Embryonic facial prominence (tissue), 1 donor: ENCODE measurements at regions not wholly inside any gene's neighbourhood (a gene's known extent, or its start where the extent isn't known, plus 50 kb on each side); places are given as distances from the start of the nearest gene placed in this dataset.

Experiments
- DNase-seq: peaks from one replicate; pipeline ENCODE4 v3.0.0-alpha.2; 2016; ENCODE audit errors: extremely low spot score

DNA sequence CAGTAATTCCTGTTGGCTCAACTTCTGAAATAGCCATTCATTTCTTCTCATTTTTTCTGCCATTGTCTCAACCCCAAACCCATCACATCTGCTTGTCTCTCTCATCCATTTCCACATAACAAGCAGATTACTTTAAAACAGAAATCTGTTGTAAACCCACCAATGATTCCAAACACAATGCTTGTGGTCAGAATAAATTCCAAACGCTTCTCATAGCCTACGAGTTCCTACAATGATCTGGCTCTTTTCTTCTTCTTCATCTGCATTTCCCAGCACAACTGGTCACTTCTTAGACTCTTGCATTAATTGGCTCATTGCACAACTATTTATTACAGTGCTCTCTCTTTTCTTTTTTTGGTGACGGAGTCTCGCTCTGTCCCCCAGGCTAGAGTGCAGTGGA lies 364.1 kb downstream of the GATA3 start:
- no peak for DNase-seq

DNA sequence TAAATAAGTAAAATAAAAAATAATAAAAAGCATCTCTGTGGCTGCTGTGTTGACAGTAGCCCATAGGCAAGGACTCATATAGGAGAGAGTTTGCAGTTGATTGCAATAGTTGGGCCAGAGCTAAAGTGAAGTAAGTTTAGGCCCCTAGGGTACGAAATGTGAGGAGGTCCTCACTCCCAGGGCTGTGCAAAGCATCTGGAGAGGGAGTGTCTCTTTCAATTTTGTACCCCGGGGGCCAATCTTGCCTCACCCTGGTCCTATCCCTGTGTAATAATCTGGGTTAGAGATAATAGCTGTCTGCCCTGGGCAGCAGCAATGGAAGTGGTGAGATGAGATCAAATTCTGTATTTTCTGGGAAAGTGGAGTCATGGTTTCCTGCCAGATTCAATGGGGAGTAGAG lies 365.7 kb downstream of the GATA3 start:
- DNase-seq = no peak

DNA sequence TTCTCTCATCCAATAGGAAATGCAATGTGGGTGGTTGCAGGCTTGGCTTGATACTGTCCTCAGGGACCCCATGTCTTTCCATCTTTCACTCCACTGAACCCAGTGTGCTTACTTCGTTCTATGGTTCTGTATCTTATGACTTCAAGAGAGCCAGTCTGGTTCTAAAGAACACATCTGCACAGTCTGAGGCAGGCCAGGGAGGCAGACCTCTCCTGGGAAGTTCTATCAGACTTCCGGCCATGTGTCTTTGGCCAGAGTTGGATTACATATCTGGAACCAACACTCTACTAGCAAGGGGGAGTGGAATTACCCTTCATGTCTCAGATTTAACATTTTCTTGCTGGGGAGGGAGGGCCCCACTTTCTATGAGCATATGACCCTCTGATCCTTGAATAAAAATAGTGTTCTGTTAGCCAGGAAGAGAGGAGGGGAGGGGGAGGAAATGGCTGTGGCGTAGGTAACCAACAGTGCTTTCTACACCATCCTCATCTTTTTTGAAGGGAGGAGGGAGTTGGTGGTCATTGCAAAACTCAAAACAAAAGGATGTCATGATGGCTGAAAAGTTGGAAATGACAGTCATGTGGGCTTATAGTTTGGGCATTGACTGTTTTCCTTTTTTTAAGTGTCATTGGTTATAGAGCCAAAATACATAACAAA lies 370.2 kb downstream of the GATA3 start:
- no peak for DNase-seq

DNA sequence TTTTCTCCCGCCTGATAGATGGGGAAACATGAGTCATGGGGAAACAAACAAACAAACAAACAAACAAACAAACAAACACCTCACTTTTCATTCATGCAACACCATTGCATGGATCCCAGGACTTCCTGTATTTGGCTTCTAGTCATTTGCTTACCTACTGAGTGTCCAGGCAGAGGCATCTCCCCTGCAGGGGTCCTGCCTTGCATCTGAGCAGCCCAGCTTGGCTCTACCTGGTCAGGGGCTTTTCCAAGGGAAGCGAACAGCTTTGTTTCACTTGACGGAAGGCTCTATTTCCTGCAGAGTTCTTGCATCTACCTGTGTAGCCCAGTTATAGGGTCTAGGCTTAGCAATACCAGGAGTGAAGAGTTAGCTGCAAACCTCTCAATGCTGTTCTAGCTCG lies 374.2 kb downstream of the GATA3 start:
- DNase-seq = no peak

DNA sequence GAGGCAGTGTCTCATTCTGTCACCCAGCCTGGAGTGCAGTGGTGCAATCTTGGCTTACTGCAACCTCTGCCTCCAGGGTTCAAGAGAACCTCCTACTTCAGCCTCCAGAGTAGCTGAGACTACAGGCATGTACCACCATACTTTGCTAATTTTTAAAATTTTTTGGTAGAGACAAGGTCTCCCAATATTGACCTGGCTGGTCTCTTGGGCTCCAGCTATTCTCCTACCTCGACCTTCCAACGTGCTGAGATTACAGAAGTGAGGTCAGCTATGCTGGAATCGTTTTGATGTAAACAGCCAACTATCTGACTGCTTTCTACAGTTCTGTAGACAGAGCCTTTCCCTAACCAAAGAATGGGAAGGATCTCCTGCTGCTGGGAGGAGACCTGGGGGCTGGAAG lies 375.8 kb downstream of the GATA3 start:
- DNase-seq = no peak

DNA sequence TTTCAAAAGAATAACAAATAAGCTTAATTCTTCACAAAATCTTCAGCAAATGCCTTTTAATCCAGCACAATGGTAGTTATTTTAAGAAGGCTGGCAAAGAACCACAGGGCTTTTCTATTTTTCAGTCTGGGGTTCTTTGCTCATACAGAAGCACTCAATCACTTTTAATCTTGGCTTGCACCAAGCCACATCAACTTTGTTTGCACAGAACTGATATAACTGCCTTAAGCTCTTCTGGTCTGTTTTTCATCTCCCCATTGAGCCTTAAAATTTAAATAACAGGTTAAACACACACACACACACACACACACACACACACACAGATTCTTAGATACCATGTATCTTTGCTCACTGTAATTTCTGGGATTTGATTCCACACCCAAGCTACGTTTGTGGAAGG lies 377.0 kb downstream of the GATA3 start:
- no peak for DNase-seq

DNA sequence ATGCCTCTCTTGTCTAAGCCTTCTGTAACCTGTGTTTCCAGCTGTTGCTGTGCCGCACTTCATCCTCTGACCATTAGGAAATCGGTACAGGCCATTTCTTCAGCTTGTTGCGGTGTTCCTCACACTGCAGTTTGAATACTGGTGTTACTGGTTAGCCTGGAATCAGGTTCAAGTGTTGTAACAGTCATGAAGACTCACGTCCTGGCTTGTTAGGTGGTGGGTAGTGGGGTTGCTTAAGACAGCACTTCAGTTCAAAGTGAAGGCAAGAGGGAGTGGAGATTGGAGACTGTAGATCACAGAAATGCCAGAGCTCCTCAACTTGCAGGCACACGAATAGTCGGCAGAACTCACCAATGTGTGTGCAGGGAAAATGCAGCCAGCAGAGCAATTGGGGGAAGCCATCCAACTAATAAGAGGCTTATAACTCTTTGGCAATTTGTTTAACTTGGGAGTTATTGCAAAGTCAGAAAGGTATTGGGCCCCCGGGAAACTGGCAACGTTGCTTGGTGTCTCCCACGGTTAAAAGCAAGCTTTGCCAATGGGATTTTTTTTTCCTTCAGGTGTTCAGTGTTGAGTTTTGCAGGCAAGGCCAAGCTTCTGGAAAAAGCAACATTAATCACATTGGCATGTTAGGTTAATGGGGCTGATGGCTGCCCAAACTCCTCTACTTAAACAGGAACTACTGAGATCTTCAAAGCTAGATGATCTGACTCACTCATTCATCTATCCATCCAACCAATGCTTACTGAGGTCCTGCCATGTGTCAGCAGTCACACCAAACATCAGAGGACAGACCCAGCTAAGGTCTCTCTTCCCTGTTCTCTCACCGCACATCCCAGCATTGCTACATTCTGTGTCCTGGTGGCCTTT lies 380.9 kb downstream of the GATA3 start:
- no peak for DNase-seq

DNA sequence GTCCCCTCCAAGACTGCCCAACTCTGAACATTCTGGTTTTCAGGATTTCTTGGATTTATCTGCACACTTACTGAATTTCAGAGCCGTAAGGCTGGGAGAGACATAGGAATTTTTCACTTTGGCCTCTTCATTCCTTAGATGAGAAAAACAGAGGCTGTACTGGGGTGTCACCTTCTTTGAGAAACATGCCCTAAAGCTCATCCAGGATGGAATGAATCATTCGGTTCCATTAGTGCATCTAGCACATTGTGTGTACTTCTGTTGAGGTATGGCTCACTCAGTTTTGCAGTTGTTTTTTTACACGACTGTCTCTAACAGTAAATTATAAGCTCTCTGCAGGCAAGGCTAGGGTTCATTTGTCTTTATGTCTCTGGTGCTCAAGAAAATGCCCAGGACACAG lies 383.4 kb downstream of the GATA3 start:
- DNase-seq = no peak

DNA sequence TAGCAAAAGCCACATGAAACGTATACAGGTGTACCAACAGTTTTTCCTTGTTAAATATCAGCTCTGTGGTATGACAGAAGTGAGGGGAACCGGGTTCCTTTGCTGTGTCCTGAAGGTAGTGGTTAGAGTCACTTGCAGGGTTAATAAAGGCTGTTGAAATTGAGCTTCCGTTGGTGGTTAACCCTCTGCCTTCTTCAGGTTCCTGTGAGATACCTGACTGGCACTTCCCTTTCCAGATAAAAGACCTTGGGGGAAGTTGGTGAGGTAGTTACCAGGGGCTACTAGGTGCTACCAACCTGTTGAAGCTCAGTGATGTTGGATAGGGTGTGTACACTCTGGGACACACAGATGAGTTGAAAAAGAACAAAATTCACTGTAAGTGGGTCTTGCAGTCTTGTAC lies 384.1 kb downstream of the GATA3 start:
- DNase-seq = no peak

DNA sequence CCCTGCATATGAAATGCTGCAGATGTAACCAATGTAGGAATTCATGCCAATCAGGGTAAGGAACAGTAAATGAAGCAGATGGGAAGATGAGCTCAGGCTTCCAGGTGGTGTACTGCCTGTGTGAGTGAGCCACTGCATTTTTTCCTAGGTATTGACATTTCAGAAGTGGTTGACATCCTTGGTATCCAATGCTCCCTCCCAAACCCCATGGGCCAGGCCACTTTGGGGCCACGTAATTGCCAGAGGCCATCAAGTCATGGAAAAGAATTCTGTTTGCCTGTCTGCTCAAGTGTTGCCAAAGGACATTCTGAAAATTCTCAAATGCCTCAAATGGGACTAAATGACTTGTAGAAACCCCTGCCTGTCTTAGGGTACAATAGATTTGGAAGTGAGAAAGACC lies 384.6 kb downstream of the GATA3 start:
- no peak for DNase-seq

DNA sequence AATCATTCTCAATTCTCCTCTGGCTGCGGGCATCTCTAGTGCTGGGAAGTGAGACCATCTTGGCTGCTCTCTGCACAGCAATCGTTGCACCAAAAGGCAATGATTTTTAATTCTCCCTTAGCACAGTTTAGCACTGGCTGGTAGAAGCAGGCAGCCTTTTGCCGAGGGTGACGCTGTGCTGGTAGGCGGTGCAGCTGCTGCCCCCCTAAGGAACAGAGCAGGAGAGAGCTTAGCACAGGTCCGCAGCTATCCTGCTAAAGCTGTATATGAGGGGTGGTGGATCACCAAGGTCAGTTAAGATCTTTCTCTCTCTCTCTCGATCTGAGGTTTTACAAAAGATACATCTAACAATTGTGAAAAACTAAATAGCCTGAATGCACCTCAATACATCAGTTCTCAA lies 390.1 kb downstream of the GATA3 start:
- DNase-seq = no peak

DNA sequence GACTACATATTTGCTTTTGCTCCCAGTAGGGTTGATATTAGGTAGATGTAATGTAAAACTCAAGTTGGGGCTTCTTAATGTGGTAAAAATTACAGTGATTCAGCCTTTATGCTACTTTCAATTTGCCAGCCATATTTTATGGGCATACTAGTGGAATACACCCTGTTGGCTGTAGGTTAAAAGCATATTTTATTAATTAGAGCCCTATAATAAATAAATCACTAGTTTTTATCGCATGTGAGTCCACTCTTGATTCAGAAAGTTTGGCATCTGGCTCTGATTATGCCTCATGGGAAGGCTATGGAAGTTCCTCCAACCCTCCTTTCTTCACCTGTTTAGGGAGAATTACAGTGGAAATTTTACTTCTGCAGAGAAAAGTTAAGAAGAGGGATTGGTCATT lies 390.9 kb downstream of the GATA3 start:
- no peak for DNase-seq

DNA sequence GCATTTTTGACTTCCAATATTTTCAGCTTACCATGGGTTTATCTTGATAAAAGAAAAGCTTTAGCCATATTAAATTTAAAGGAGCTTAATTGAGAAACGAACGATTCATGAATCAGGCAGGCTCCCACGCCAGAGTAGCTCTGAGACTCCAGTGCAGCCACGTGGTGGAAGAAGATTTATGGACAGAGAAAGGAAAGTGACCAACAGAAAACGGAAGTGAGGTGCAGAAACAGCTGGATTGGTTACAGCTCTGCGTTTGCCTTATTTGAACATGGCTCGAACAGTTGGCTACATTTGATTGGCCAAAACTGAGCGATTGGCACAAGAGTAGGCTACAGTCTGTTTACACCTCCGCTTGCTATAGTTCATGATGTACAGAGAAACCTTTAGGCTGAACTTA lies 395.4 kb downstream of the GATA3 start:
- DNase-seq = no peak

DNA sequence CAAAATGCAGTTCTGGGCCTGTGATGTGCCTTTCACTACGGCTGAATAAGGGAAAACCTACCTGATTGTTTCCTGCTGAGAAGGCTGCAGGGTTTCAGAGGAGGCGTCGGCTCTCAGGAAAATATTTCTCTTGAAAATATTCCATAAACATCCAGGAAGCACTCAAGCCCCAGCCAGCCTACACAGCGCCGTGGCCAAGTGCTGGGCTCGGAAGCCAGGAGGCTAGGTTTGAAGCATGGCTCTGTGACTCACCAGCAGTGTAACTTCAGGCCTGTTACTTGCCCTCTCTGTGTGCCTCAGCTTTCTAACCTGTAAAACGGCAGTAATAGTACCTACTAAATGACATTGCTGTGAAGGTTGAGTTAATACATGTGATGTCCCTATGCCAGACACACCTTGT lies 399.1 kb downstream of the GATA3 start:
- no peak for DNase-seq

DNA sequence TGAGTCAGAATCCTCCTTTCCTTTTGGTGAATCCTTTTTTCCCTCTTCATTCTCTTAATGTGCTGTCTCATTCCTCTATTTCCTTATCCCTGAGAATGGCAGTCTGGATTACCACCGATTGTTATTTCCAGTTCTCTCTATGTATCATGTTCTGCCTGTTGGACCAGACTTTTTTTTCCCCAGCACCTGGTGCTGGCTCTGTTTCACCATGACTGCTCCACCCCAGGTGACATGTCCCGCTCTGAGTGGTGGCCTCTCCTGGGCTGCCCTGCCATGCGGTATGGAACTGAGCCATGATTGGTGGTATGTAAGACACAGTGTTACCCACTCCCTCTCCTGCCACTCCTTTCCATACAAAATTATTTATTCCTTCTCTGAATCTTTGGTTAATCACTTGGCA lies 399.9 kb downstream of the GATA3 start:
- no peak for DNase-seq

DNA sequence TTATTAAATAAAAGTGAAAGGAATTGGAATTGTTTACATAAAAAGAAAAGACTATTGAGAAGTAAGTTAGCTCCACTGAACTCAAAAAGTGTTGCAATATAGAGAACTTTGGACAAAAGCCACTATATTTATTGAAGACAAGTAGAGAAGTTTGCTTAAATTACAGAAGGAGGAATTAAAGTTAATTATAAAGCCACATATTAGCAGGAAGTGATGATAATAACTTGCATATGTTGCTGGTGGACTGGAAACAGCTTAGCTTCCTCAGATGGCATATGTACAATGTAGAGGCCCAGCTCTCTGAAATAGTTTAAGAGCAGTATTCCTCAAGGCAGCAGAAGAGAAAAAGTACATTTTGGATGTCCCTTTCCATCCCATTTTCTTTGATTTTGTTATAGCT lies 400.7 kb downstream of the GATA3 start:
- no peak for DNase-seq

DNA sequence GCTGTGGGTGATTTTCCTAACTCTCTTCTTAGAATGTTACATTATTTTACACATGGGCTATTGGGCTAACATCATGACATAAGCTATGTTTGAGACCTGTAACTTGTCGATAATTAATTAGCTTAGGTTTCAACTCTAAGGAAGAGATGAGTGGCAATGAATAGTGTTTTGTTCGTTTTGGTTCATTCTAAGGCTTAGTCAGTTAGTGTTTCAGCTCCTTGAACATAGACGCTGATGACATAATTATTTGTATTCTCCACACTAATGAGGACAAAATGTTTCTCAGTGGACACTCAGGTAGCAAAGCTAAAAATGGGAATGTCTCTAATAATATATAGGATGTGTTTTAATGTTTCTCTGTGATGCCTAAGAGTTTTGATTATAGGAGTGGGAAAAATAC lies 401.9 kb downstream of the GATA3 start:
- DNase-seq = no peak

DNA sequence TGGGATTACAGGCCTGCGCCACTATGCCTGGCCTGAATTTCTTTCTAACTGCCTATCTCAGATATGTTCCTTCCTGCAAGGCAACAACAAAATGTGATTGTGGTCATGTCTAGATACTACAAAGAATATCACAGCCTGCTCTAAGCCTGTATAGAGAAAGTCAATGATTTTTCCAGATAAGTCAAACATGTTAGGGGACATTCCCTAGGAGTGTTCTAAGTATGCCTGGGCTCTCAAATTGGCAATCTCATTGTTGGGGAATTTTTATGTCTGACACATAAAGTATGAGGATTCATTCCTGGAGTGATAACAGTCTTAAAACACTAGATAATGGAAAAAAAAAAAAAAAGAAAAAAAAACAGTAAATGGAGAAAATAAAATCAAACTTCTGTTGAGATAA lies 406.1 kb downstream of the GATA3 start:
- no peak for DNase-seq

DNA sequence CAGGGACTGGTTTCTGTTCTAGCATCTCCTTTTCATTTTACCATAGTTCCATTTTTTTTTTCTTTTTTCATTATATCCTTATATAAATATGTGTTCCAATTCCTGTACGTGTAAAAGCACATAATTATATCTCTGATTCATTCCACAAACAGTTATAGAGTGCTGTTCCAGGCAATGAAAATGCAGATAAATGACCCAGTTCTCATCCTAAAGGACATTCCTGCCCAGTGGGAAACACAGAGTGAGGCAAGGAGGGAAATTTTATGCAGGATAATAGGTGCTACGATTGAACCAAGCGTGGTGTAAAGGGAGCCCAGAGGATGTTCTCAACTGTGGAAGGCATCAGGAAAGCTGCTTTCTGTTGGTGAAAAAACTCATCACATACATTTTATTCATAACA lies 408.1 kb downstream of the GATA3 start:
- no peak for DNase-seq

DNA sequence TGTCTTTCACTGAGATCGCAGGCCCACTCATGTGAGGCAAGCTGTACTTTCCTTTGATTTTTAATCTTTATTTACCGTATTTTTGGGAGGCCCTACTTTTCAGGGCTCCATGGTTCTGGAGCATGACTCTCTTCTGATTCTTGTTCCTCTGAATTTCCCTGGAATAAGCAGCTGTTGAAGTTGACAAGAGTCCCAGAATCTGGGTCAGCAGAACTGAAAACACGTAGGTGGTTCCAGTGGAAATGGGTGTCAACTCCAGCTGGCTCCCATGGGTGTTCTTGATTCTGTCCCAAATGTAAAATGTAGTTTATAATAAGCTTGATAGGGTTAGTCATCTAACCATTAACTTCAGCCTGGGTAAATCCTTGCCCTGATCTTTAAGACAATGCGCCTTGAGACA lies 409.4 kb downstream of the GATA3 start:
- DNase-seq = no peak

DNA sequence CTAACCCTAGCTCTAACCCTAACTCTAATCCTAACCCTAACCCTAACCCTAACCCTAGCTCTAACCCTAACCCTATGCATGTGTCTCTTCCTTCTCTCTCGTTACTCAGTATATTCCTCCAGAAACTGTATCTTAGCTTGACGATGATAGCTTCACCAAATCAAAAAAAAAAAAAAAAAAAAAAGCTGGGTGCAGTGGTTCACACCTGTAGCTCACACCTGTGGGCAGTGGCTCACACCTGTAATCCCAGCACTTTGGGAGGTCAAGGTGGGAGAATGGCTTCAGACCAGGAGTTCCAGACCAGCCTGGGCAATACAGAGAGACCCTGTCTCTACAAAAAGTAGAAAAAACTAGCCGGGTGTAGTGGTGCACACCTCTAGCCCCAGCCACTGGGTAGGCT lies 414.0 kb downstream of the GATA3 start:
- no peak for DNase-seq

DNA sequence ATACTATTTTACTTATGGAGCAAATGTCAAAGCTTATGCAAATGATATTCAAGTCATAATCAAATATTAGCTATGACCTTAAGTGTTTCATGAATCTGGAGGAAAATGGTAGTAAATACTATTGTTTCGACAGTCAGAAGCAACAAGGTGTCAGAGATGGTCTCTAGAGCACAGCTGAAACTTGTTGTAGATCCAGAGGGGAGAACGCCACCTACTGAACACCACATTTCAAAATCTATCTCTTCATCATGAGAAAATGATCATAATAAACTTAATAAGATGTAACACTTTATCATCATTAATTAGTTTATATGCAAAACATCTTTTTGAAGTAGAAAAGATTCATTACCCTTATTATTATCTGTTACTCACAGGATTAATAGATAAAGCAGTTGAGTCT lies 418.7 kb downstream of the GATA3 start:
- DNase-seq = no peak

DNA sequence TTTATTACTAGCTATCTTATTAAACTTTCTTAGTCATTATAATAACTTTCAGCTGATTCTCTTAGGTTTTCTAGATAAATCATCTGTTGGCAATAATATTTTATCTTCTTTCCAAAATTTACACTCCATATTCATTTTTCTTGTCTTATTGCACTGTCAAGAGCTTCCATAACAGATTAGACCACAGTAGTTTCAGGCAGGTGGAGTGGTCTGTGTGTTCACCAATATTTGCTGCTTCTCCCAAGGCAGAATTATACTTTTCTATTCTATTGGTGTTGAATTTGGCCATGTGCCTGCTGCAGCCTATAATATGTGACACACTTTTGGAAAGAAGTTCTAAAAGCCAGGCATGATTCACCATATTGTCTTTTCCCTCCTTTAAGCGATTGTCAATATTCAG lies 422.8 kb downstream of the GATA3 start:
- DNase-seq = no peak
